ENCODE measurements at regions not wholly inside any gene's neighbourhood (a gene's known extent, or its start where the extent isn't known, plus 50 kb on each side); places are given as distances from the start of the nearest gene placed in this dataset.

DNA sequence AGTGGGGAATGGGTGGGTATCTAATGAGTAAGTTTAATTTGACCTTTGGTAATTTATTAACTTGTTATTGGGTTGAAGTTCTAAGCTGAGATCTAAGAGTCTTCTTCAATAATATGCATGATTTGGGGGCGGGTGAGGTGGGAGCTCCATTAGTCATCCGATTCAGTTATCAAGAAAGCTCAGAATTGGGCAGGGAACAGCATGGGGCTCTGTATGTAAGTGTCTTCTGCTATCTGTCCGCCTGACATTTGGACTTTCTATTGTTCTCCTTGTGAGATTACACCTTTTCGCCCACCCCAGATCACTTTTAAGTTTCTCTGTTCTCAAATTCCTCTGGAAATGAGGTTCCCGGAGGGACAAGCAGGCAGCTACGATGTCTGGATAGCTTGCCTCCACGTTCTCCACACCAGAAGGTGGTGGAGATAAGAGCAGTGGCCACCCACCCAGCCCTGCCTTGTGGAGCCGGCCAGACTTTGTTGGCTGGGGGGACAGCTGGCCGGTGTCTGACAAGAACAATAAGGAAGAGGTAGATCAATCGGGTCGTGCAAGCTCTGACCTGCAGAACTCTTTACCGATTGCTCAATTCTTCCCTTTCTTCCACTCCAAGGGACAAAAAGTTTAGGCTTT, 75.5 kb upstream of the GATA6 start:
- no peaks in the 10 kb centered on the region for H3K36me3 ChIP-seq
- DNase-seq, result no peak
- H3K9me3 ChIP-seq, result no peaks in the 10 kb centered on the region
- H3K27ac ChIP-seq, result no peak overlapping the region
- 57 to 78% (median 63%) methylated on average over 12 of the region's 12 CpGs for WGBS, 5 donors
- peaks cover 2 to 11% (median 6%) of the 10 kb centered on the region in 6 donors for H3K4me1 ChIP-seq
- peaks cover 0 to 5% (median 0%) of the 10 kb centered on the region in 7 donors for H3K27me3 ChIP-seq (replicated peaks in 1 of 7)
- intact Hi-C loops (cut with DNase I; ENCODE audit: low total_unique reads), result no loop called here
- TF ChIP-seq POLR2A (IDR thresholded peaks at IDR 0.05), result no peak
- no peak overlapping the region for H3K4me3 ChIP-seq

GRCh38 chr18:22094358-22094734, 75.0 kb upstream of the GATA6 start:
- DNase-seq, result no peak
- peaks cover 2 to 16% (median 6%) of the 10 kb centered on the region in 6 donors for H3K4me1 ChIP-seq
- intact Hi-C loops (cut with DNase I; ENCODE audit: low total_unique reads), result no loop called here

GRCh38 chr18:22098563-22098989, 70.8 kb upstream of the GATA6 start:
- TF ChIP-seq POLR2A (IDR thresholded peaks at IDR 0.05) (no peak), CTCF (IDR thresholded peaks at IDR 0.05 in 8 of 11, conservative IDR thresholded peaks at IDR 0.05 in 3 of 11) (no peak), POLR2AphosphoS5 (IDR thresholded peaks at IDR 0.05) (no peak)
- H3K9me3 ChIP-seq, result no peaks in the 10 kb centered on the region
- H3K4me1 ChIP-seq, result peaks cover 8 to 38% (median 25%) of the 10 kb centered on the region in 6 donors
- no peak for DNase-seq
- intact Hi-C loops (cut with DNase I; ENCODE audit: low total_unique reads), result no loop called here
- H3K27me3 ChIP-seq (replicated peaks in 1 of 7), result peaks cover 0 to 12% (median 0%) of the 10 kb centered on the region in 7 donors
- H3K27ac ChIP-seq, result peak overlapping the region in 5 of 8 donors; percentile 6 to 55 (median 39)
- H3K4me3 ChIP-seq, result no peak overlapping the region
- 23 to 52% (median 37%) methylated on average over 3 of the region's 3 CpGs for WGBS, 5 donors
- H3K36me3 ChIP-seq, result no peaks in the 10 kb centered on the region

More at GRCh38 chr18:22094358-22094734, 75.0 kb upstream of the GATA6 start:
- TF ChIP-seq POLR2AphosphoS5 (IDR thresholded peaks at IDR 0.05) (no peak), POLR2A (IDR thresholded peaks at IDR 0.05) (no peak), CTCF (IDR thresholded peaks at IDR 0.05 in 8 of 11, conservative IDR thresholded peaks at IDR 0.05 in 3 of 11) (no peak)
- peaks cover 0 to 5% (median 0%) of the 10 kb centered on the region in 7 donors for H3K27me3 ChIP-seq (replicated peaks in 1 of 7)
- no peak overlapping the region for H3K4me3 ChIP-seq
- H3K9me3 ChIP-seq, result no peaks in the 10 kb centered on the region
- WGBS, 5 donors, result 40 to 85% (median 81%) methylated on average over 4 of the region's 4 CpGs
- no peaks in the 10 kb centered on the region for H3K36me3 ChIP-seq
- no peak overlapping the region for H3K27ac ChIP-seq

GRCh38 chr18:22099925-22100324, 69.5 kb upstream of the GATA6 start:
- no peak overlapping the region for H3K27ac ChIP-seq
- WGBS, 5 donors, result 81 to 95% (median 86%) methylated on average over 2 of the region's 2 CpGs
- H3K27me3 ChIP-seq (replicated peaks in 1 of 7), result peaks cover 0 to 12% (median 0%) of the 10 kb centered on the region in 7 donors
- H3K9me3 ChIP-seq, result no peaks in the 10 kb centered on the region
- DNase-seq, result no peak
- no peaks in the 10 kb centered on the region for H3K36me3 ChIP-seq
- intact Hi-C loops (cut with DNase I; ENCODE audit: low total_unique reads), result no loop called here
- no peak overlapping the region for H3K4me3 ChIP-seq
- H3K4me1 ChIP-seq, result peaks cover 11 to 41% (median 27%) of the 10 kb centered on the region in 6 donors
- TF ChIP-seq CTCF (IDR thresholded peaks at IDR 0.05 in 8 of 11, conservative IDR thresholded peaks at IDR 0.05 in 3 of 11) (no peak), POLR2A (IDR thresholded peaks at IDR 0.05) (no peak), POLR2AphosphoS5 (IDR thresholded peaks at IDR 0.05) (no peak)
